ENCODE measurements at regions not wholly inside any gene's neighbourhood (a gene's known extent, or its start where the extent isn't known, plus 50 kb on each side); places are given as distances from the start of the nearest gene placed in this dataset.

DNA sequence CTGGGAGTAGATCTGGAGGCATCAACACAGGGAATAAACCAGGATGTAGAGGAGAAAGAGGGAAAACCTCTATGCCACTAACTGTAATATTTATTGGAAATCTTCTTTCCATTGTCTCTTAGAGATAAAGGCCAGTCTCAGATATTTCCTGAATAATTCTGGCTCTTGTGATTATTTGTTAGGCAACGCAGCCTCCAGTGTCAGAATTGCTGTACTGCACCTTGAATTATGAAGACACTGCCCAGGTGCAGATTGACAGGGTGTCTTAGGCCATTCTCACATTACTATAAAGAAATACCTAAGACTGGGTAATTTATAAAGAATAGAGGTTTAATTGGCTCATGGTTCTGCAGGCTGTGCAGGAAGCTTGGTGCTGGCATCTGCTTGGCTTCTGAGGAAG, 100.7 kb upstream of the ZDHHC15 start:
- Histone ChIP-seq H3K9ac (ENCODE audit: insufficient read depth in 1 of 2, low read depth in 2 of 2, low read length in 2 of 2) (no peak overlapping the region), H3K27me3 (ENCODE audit: control insufficient read depth in 2 of 2, insufficient read depth in 2 of 2, low read length in 2 of 2) (no peaks in the 10 kb centered on the region), H3K4me3 (no peak overlapping the region), H3K4me1 (replicated peaks in 1 of 2; ENCODE audit: control insufficient read depth in 2 of 2, insufficient read depth in 2 of 2, low read length in 2 of 2) (no peaks in the 10 kb centered on the region), H2AFZ (ENCODE audit: low read depth, low read length) (no peak overlapping the region), H3K27ac (ENCODE audit: extremely low read depth, low read depth, low read length) (no peak overlapping the region), H3K36me3 (ENCODE audit: control insufficient read depth, insufficient read depth, low read length) (no peaks in the 10 kb centered on the region), H3K4me2 (ENCODE audit: insufficient read depth, low read length) (no peak overlapping the region), H3K79me2 (ENCODE audit: control insufficient read depth, insufficient read depth, low read length) (no peaks in the 10 kb centered on the region), H3K9me1 (ENCODE audit: control insufficient read depth, insufficient read depth, low read length) (no peaks in the 10 kb centered on the region), H3K9me3 (replicated peaks; ENCODE audit: control insufficient read depth, insufficient read depth, low read depth, low read length) (no peaks in the 10 kb centered on the region), H4K20me1 (replicated peaks; ENCODE audit: control insufficient read depth, insufficient read depth, low read length) (no peaks in the 10 kb centered on the region)
- CTCF ChIA-PET (ENCODE audit: low intra/inter-chr PET ratio): no interaction called here
- POLR2A ChIA-PET: no interaction called here
- 0% methylated on average over 1 of the region's 1 CpG for WGBS (ENCODE audit: insufficient coverage, low coverage, missing lambda C conversion rate)
- intact Hi-C loops (cut with micrococcal nuclease) (no loop called here), in situ Hi-C loops (cut with MboI) (no loop called here)
- FAIRE-seq (no peak), ATAC-seq (no peak), DNase-seq (ENCODE audit: extremely low read depth in 1 of 4, low spot score in 3 of 4) (no peak)
- BruUV-seq (replicated peaks): no TSS peak
- TF ChIP-seq, protein P1, sequence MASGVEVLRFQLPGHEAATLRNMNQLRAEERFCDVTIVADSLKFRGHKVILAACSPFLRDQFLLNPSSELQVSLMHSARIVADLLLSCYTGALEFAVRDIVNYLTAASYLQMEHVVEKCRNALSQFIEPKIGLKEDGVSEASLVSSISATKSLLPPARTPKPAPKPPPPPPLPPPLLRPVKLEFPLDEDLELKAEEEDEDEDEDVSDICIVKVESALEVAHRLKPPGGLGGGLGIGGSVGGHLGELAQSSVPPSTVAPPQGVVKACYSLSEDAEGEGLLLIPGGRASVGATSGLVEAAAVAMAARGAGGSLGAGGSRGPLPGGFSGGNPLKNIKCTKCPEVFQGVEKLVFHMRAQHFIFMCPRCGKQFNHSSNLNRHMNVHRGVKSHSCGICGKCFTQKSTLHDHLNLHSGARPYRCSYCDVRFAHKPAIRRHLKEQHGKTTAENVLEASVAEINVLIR (CRISPR knock-in tag; IDR thresholded peaks at IDR 0.05): no peak
- TF ChIP-seq ZNF384 (IDR thresholded peaks at IDR 0.05; ENCODE audit: low read depth, low read length) (no peak), BMI1 (IDR thresholded peaks at IDR 0.05; ENCODE audit: low read length) (no peak), HCFC1 (IDR thresholded peaks at IDR 0.05; ENCODE audit: low read depth, low read length) (no peak), HEY1 (CRISPR knock-in tag; IDR thresholded peaks at IDR 0.05; ENCODE audit: borderline replicate concordance) (no peak), ZNF507 (tag; conservative IDR thresholded peaks at IDR 0.05) (no peak), CTBP1 (IDR thresholded peaks at IDR 0.05; ENCODE audit: borderline replicate concordance) (no peak), ZBTB7A (IDR thresholded peaks at IDR 0.05; ENCODE audit: borderline replicate concordance, control insufficient read depth, low read depth, low read length) (no peak), SMAD1 (IDR thresholded peaks at IDR 0.05; ENCODE audit: low read depth, low read length, partially characterized antibody) (no peak), GTF2A2 (tag; IDR thresholded peaks at IDR 0.05) (no peak), TRIM28 (IDR thresholded peaks at IDR 0.05) (no peak)
- TF ChIP-seq, protein P2, sequence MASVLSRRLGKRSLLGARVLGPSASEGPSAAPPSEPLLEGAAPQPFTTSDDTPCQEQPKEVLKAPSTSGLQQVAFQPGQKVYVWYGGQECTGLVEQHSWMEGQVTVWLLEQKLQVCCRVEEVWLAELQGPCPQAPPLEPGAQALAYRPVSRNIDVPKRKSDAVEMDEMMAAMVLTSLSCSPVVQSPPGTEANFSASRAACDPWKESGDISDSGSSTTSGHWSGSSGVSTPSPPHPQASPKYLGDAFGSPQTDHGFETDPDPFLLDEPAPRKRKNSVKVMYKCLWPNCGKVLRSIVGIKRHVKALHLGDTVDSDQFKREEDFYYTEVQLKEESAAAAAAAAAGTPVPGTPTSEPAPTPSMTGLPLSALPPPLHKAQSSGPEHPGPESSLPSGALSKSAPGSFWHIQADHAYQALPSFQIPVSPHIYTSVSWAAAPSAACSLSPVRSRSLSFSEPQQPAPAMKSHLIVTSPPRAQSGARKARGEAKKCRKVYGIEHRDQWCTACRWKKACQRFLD (CRISPR knock-in tag; IDR thresholded peaks at IDR 0.05): no peak
- TF ChIP-seq, protein P3, sequence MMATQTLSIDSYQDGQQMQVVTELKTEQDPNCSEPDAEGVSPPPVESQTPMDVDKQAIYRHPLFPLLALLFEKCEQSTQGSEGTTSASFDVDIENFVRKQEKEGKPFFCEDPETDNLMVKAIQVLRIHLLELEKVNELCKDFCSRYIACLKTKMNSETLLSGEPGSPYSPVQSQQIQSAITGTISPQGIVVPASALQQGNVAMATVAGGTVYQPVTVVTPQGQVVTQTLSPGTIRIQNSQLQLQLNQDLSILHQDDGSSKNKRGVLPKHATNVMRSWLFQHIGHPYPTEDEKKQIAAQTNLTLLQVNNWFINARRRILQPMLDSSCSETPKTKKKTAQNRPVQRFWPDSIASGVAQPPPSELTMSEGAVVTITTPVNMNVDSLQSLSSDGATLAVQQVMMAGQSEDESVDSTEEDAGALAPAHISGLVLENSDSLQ (IDR thresholded peaks at IDR 0.05): no peak

Measured in K562 (cell line).